GM19468 (cell line): ENCODE measurements at regions not wholly inside any gene's neighbourhood (a gene's known extent, or its start where the extent isn't known, plus 50 kb on each side); places are given as distances from the start of the nearest gene placed in this dataset.

ENCODE experiments used
- ATAC-seq: cut with Tn5 transposase; IDR thresholded peaks from one replicate; pipeline ENCODE4 v1.9.1; 2021; ENCODE audit warnings: mild to moderate bottlenecking, moderate library complexity, moderate number of reproducible peaks; ENCODE audit not compliant: unreplicated experiment; ENCODE audit errors: extremely low read depth

DNA sequence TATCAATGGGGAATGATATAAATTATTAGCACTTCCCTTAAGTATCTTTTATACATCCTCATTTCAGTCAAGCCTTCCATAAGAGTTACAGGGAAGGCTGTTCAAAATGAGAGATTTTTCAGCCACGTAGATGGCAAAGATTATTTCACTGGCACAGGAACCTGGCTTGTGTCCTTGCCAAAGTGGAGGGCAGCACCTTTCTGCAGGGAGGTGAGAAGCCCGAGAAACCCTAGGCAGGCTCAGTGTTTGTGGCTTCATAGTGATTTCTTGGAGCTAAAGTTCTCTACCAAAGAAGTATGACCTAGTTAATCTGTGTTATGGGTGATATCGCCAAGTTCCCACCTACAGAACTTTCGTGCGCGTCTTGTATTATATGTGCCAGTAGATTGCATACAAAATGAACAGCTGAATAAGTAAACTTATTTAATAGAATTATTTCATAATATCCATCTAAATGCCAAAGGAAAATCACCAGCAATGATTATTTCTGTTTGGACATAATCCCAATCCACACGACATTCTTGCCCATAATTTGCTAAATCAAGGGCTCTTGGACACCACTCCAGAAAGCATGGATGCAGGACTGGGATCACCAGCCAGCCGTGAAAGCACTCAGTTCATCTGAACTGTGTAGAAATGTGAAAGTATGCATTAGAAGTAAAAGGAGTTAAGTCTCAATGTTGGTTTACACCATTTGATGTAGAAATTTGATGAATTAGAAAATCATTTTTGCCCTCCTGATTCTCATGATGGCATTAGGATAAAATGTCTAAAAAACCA is 150.4 kb upstream of the RNF32 start:
- ATAC-seq, result no peak

DNA sequence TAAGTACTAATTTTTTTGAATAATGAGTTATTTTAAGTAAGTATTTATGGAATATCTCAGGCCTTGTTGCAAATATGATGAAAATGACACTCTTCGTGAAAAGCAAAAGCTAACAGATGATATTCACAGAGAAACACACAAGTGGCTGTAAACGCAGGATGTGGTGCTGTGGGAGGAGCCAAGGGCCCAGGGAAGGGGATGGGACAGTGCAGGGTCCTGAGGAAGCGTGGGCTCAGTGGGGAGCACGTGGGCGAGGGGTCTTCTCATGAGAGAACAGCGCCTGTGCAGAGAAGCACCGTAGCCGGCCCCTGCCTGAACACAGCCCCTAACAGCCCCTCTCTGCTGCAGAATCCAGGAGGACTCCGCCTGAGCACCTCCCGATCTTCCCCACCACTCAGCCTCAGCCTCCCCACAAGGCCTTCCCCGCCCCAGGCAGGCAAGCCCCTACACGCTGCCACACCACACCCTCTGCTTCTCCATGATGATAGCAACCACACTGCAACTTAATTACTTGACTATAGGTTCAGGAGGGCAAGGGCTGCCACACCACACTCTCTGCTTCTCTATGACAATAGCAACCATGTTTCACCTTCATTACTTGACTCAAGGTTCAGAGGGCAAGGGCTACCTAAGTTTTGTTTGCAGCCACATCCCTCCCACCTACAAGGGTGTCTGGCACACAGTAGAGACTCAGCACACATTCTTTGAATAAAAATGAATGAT is 152.6 kb upstream of the RNF32 start:
- no peak for ATAC-seq

DNA sequence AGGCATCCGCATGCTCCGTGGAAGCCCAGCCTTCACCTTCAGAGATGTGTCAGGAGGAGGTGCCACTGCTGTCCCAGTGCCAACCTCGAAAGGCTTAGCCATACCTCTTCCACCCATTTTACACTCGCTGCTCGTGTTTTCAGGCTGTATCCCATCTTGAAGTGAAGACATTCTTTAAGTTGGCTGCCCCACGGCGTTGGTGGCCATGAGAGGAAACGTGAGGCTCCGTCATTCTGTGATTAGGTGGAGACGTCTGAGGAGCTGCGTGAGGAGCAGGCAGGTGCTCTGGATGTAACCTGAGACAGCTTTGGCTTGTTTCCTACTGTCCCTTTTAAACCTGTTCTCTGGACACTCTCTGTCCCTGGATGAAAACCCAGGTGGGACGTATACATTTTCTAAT is 159.9 kb upstream of the RNF32 start:
- no peak for ATAC-seq

DNA sequence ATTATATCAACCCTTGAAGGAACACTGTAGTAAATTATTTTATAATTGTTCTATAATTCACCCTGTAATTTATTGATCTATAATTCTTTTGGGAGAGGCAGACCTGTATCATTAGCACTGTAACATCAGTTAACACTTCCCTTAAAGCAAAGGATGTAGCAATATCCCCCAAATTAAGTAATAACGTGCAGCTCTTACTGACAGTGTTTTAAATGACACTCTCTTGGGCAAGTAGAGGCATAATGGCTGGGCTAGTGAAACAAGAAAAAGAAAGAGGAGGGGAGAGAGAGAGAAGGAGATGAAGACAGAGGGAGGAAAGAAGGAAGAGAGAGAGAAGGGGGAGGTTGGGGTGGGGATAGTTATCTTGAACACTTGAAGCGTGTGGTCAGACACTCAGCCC is 161.0 kb upstream of the RNF32 start:
- ATAC-seq, result no peak

DNA sequence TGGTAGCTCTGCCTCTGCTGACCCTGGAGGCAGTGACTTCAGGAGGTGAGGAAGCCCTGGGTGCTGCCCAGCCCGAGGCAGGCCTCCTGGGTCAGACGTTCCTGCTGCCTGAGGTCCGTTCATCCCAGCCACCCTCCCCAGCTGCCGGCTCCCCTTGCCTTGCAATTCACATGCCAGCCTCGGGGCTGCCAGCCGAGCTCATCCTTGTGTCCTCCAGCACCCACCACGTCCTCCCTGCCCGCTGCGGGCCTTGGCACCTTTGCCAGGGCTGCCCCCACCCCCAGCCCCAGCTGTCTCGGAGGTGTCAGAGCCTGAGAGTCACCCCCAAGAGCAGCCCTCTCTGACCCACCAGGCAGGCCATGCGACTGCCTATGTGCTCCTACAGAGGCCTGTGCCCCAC is 162.1 kb upstream of the RNF32 start:
- ATAC-seq, result no peak

DNA sequence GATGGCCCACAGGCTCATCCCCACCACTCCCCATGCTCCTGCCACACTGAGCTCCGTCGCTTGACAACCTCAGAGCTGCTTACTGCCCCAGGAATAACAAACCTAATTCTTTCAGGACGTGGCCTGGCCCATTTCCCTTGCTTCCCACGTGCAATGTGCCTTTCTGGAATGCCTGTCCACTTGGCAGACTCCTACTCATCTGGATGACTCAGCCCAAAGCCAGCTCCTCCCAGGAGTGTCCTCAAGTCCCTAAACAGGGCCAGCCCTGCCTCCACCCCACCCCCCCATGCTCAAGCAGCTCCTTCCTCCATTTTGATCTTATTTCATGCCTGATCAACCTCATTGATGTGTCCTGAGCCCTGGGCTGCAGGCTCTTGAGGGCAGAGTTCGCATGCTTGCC is 164.9 kb upstream of the RNF32 start:
- ATAC-seq, result no peak

DNA sequence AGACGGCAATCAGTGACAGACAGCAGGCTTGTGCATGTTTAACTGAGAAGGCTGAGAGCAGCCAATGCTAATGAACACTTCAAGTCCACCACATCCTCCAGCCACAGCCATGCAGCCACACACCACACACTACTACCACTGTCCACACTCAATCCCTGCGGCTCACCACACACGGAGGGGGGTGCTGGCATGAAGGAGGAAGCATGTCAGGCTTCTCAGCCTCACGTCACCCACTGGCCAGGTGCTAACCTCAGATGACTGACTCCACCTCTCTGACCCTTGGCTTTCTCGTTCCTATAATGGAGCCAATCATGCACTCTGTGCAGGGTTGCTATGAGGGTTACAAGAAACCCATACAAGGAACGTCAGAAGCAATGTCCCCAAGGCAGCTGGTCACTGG is 165.4 kb upstream of the RNF32 start:
- ATAC-seq, result no peak

DNA sequence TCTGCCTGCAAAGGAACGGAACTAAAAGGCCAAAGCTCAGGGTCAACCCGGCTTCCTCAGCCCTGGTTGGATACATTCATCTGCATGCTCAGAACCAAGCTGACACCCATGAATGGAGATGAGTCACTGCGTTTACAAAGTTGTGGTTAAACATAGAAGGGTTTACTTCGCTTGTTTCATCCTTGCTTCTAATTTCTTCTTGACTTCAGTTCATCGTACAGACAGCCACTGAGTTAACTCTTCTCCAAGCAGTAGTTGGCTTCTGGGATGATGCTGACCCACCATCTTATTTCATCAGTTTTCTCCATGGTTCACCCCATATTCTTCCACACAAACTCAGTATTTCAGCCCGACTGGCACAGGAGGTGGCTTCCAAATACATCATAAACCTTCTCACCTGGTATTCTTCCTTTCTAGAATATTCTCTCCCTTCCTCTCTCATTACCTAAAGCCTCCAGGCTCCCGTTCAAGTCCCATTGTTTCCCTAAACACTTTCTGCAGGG is 166.3 kb upstream of the RNF32 start:
- ATAC-seq, result no peak

DNA sequence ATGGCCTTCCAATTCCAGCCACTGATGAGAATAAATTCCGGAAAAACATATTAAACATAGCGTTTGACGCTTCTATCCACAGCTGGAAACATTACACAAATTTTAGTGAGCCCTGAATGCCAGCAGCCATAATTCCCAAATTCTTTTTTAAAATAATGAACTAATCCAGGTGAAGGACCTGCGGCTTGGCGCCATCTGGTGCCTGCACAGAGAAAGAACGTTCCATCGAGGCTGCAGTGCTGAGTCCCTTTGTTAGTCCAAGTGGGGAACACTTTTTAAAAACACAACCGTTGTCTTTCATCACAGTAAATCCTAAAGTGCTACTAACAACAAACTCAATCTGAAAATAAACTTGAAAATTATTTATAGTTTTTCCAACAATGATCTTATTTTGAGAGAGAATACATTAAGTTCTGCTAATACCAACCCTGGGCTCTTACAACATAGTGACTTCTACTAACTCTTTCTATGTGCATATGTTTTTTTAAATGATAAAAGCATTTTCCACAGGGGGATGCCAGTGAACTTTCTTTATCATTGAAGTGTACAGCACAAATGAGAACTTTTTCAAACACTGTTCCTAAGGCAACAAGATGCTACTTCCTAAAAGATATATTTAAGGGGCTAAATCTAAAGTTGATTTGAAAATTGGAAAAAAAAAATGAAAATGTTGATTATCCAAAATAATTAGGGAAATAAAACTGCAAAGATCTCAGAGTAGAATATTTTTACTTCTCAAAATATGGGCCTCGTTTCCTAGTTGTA is 166.9 kb upstream of the RNF32 start:
- no peak for ATAC-seq

DNA sequence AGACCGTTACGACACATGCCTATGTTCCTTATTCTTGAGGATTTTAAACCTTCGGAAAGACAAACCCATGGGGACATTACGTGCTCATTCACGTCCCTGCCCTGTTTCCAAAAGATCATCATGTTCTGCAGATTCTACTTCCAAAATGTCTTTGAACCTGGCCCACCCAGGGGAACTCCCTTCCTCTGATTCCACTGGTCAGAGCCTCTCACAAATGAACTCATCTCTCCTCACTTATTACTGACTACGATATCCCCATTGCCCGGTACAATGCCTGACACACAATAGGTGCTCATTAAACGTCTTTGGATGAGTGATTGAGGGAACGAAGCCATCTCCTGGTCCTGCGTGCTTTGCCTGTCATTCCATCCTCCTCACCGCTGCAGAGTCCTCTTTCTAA is 168.3 kb upstream of the RNF32 start:
- no peak for ATAC-seq

DNA sequence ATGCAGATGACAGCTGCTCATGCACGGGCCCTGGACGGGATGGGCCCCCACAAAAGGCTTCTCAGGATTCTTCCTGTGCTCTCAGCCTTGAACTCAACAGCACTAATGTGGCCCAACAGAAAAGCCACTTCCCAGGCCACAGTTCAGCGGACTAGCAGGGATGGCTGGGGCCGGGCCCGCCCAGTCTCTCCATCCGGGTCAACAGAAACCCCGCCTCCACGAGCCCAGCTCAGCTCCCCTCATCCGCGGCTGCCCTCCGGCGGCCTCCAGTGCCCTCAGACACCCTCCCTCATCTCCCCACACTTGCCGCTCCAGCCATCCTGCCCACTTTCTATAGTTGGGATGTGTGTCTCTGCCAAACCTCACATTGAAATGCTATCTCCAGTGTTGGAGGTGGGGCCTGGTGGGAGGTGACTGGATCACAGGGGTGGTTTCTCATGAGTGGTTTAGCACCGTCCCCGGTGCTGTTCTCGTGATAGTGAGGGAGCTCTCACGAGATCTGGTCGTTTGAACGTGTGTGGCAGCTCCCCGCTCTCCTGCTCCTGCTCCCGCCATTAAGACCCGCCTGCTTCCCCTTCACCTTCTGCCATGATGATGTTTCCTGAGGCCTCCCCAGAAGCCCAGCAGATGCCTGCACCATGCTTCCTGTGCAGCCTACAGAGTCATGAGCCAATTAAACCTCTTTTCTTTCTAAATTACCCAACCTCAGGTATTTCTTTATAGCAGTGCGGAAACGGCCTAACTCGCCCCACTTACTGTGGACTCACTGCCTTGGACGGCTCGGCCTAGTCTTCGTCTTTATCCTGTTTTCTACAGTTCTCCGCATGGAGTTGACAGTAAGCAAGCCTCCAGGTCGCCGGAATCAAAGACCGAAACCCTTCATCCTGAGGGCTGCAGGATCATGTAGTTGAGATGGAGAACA is 169.9 kb upstream of the RNF32 start:
- no peak for ATAC-seq

DNA sequence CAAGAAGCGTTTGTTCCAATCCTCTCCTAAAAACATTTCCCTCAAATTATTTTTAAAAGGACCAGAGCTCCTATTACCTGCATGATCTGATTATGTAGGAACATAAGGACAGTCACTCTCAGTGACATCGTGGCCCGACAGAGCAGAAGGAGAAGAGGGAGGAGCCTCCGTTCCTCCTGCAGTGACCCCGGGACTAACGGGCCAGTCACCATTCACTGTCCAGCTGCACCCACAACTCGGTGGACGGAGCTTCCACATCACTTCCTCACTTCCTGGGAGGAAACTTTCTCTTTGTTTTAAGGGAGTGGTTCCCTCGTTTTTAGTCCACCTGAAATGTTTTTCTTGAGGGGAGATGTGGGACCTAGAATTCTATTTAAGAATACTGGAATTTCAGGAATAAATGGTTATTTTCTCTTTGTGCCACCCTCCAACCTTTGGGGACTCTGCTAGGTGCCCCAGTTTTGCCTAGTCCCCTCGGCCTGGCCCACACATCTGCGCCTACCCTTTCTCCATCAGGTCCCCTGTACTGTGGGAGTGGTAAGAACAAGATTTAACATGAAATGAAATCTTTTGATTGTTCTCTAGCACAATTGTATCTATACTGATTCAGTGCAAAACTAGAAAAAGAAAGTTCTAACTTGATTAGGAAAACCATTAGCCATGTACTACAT is 173.5 kb upstream of the RNF32 start:
- ATAC-seq, result no peak

DNA sequence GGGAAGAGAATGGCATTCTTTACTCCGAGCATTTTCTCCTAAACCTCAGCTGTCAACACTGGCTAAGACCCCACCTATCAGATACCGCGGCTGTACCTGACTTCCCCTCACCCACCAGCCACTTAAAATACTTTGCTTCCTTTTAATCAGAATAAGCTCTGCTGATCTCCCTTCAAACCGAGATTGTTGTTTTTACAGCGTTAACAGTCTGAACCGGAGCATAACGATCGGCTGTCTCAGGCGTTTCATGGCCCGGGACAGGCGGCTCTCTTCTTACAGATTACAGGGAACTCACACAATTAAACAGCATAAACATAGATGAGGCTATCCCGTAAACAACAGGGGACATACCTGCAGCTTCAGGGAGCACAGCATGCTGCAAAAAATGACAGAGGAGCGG is 174.3 kb upstream of the RNF32 start:
- no peak for ATAC-seq

DNA sequence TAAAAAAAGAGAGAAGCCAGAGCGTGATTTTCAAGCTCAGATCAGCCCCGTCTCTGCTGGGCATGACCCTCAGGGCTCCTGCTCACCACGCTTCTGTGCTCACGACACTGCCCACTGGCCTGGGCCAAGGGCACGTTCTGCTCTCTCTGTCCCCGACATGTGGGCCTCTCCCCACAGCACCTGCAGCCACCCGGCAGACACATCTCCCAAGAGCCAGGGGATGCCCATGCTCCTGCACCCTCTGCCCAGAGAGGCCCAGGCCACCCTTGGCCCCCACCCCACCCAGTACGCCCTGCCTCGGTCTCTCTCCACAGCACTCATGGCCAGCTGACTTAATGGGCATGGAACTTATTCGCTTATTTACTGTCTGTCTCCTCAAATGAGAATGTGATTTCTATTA is 175.4 kb upstream of the RNF32 start:
- ATAC-seq, result no peak

DNA sequence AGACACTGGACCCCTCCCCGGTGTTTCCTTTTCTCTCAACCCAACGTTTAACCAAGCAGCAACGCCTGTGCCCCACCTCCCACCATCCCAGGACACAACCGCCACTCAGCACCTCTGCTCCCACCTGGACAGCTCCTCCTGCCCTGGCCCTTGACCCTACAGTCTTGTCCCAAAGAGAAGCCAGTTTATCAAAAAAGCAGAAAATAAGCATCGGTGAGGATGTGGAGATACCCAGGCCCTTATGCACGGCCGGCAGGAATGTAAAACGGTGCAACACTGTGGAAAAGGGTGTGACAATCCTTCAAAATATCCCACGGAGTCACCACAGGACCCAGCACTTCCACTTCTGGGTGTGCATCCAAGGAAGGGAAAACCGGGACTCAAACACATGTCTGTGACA is 176.2 kb upstream of the RNF32 start:
- ATAC-seq, result no peak

DNA sequence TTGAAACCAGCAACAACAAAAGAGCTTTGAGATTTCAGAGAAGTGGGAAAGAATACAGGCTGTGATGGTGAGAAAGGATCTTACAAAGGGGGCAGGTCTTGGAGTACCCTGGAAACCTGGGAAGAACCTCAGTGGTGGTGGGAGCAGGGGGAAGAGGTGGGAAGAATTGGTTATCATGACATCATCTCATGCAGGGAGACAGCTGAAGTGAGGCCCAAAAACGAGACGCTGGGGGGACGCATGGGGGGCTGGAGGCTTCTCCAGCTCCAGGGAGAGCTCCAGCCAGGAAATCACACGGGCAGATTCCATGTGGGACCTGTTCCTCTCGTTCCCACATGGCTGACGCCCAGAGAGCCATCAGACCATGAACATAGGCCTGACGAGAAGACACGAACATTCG is 177.3 kb upstream of the RNF32 start:
- ATAC-seq, result no peak

DNA sequence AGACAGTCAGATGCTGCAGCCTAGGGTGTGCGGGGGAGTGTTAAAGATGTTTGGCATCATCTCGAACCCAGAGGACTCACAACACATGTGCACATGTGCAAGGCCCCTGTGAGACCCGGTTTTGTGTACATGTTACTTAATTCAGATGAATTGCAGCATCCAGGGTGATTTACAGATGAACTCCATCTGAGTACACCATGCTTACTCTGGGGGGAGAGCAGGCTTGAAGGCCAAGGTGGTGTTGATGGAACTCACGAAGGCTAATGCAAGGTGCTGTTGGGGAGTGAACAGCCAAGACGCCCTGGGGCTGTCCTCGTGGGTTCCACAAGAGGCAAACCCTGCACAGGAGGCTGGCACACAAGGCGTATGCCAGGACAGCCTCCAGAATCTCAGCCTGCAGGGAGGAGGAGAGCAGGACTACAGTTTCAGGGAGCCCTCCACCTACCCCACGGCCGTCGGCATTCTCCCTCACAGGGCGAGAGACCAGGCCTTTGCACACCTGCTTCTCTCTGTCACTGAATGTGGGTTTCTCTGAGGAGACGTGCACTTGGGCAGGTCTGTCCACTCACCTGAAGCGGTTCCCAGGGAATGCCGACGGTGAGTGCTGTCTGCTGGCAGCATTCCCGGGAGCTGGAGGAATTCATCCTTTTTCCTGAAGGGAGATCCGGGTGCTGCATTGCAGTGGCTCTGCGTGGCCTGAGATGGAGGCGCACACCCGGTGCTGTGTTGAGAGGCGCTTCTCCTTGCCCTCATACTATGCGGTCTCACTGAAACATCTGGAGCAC is 178.5 kb upstream of the RNF32 start:
- no peak for ATAC-seq

DNA sequence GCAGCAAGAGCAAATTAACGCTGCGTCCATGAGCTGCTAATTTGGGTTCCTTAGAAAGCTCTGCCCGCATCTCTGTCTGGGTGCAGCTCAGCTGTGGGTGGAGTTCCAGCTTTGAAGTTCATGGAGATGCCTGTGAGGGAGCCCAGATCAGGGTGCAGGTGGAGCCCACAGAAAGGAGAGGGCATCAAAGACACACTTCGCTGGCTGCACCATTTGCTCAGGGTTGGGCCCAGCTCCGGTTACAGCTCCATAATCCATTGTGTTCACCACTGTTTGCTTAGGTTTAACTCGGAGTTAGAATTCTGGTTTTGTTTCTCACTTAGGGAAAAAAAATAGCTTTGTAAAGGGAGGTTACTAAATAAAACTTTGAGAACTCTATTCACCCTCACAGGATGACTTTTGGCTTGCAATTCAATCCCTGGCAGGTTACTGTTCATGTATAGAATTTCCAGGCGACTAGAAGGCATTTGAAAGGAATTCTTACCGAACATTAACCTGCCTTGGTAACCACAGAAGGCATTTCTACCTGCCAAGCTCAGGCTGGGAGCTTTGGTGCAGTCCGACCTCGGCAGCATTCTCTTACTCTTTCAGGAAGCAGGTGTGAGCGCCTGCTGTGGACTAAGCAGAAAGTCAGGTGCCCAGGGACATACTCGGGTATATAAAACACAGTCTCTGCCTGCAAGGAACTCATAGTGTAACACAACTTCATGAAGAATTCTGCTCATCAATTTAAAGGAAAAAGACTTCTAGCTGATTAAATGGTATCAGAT is 179.5 kb upstream of the RNF32 start:
- no peak for ATAC-seq
